ENCODE measurements at regions not wholly inside any gene's neighbourhood (a gene's known extent, or its start where the extent isn't known, plus 50 kb on each side); places are given as distances from the start of the nearest gene placed in this dataset.

- dilution Hi-C loops (cut with MboI; ENCODE audit: extremely low pct_ligation_motif_present, low sequenced_read_pairs) = no loop called here
- Histone ChIP-seq H3K9ac (ENCODE audit: control insufficient read depth, extremely low read depth, insufficient read depth, low read length) (no peak overlapping the region), H3K27me3 (ENCODE audit: control insufficient read depth, extremely low read depth, insufficient read depth, low read length) (no peaks in the 10 kb centered on the region), H3K27ac (ENCODE audit: control insufficient read depth, insufficient read depth, low read length) (no peak overlapping the region), H4K20me1 (ENCODE audit: control insufficient read depth, extremely low read depth, insufficient read depth, low read length) (no peaks in the 10 kb centered on the region), H3K4me2 (ENCODE audit: control insufficient read depth, extremely low read depth, insufficient read depth, low read depth, low read length) (no peak overlapping the region), H3K79me2 (ENCODE audit: control insufficient read depth, insufficient read depth, low read length) (no peaks in the 10 kb centered on the region), H3K9me1 (ENCODE audit: control insufficient read depth, extremely low read depth, insufficient read depth, low read length) (no peaks in the 10 kb centered on the region), H3K4me1 (ENCODE audit: control insufficient read depth, extremely low read depth, insufficient read depth, low read length) (no peaks in the 10 kb centered on the region), H3K36me3 (ENCODE audit: control insufficient read depth in 2 of 2, extremely low read depth in 1 of 2, insufficient read depth in 2 of 2, low read length in 2 of 2) (no peaks in the 10 kb centered on the region), H2AFZ (ENCODE audit: control insufficient read depth, low read length) (no peak overlapping the region), H3K4me3 (ENCODE audit: control insufficient read depth in 2 of 3, extremely low read depth in 1 of 3, insufficient read depth in 2 of 3, low read depth in 1 of 3, low read length in 3 of 3) (no peak overlapping the region), H3K9me3 (ENCODE audit: control insufficient read depth, low read depth, low read length) (no peaks in the 10 kb centered on the region)
- FAIRE-seq (no peak), DNase-seq (ENCODE audit: low read depth, low spot score) (no peak)
- TF ChIP-seq EZH2 (IDR thresholded peaks at IDR 0.05; ENCODE audit: low read length) (no peak), CTCF (optimal IDR thresholded peaks at IDR 0.05 in 1 of 3, IDR thresholded peaks at IDR 0.05 in 1 of 3, conservative IDR thresholded peaks at IDR 0.05 in 1 of 3; ENCODE audit: extremely low read depth in 1 of 3, insufficient read depth in 2 of 3, low read length in 3 of 3) (no peak)
These were observed 212.6 kb downstream of the SOD2 start for GRCh38 chr6:159480471-159480870.

GRCh38 chr6:159479146-159479545, 213.9 kb downstream of the SOD2 start:
- no peak overlapping the region for H3K9ac ChIP-seq (ENCODE audit: control insufficient read depth, extremely low read depth, insufficient read depth, low read length)
- no peaks in the 10 kb centered on the region for H3K36me3 ChIP-seq (ENCODE audit: control insufficient read depth in 2 of 2, extremely low read depth in 1 of 2, insufficient read depth in 2 of 2, low read length in 2 of 2)
- H3K9me1 ChIP-seq (ENCODE audit: control insufficient read depth, extremely low read depth, insufficient read depth, low read length) = no peaks in the 10 kb centered on the region
- H3K4me2 ChIP-seq (ENCODE audit: control insufficient read depth, extremely low read depth, insufficient read depth, low read depth, low read length) = no peak overlapping the region
- H3K27ac ChIP-seq (ENCODE audit: control insufficient read depth, insufficient read depth, low read length) = no peak overlapping the region
- FAIRE-seq (no peak), DNase-seq (ENCODE audit: low read depth, low spot score) (no peak)
- dilution Hi-C loops (cut with MboI; ENCODE audit: extremely low pct_ligation_motif_present, low sequenced_read_pairs) = no loop called here
- no peaks in the 10 kb centered on the region for H4K20me1 ChIP-seq (ENCODE audit: control insufficient read depth, extremely low read depth, insufficient read depth, low read length)
- no peaks in the 10 kb centered on the region for H3K9me3 ChIP-seq (ENCODE audit: control insufficient read depth, low read depth, low read length)
- H3K79me2 ChIP-seq (ENCODE audit: control insufficient read depth, insufficient read depth, low read length) = no peaks in the 10 kb centered on the region
- H2AFZ ChIP-seq (ENCODE audit: control insufficient read depth, low read length) = no peak overlapping the region
- no peak for TF ChIP-seq EZH2 (IDR thresholded peaks at IDR 0.05; ENCODE audit: low read length)
- TF ChIP-seq CTCF (optimal IDR thresholded peaks at IDR 0.05 in 1 of 3, IDR thresholded peaks at IDR 0.05 in 1 of 3, conservative IDR thresholded peaks at IDR 0.05 in 1 of 3; ENCODE audit: extremely low read depth in 1 of 3, insufficient read depth in 2 of 3, low read length in 3 of 3) = no peak
- no peaks in the 10 kb centered on the region for H3K27me3 ChIP-seq (ENCODE audit: control insufficient read depth, extremely low read depth, insufficient read depth, low read length)
- H3K4me3 ChIP-seq (ENCODE audit: control insufficient read depth in 2 of 3, extremely low read depth in 1 of 3, insufficient read depth in 2 of 3, low read depth in 1 of 3, low read length in 3 of 3) = no peak overlapping the region
- H3K4me1 ChIP-seq (ENCODE audit: control insufficient read depth, extremely low read depth, insufficient read depth, low read length) = no peaks in the 10 kb centered on the region

Measured in keratinocyte (primary cell).